Suprapubic skin (tissue), 4 donors: ENCODE measurements at regions not wholly inside any gene's neighbourhood (a gene's known extent, or its start where the extent isn't known, plus 50 kb on each side); places are given as distances from the start of the nearest gene placed in this dataset.

Experiments
- CTCF ChIP-seq, 2 donors: fragments of 200-600 bp in 1 of 2; fragments of 450-650 bp in 1 of 2; sonication (generic) in 1 of 2; IDR thresholded peaks; one replicate each; pipeline ENCODE4 v1.5.1; 2016 to 2019; ENCODE audit warnings: antibody characterized with exemption in 2 of 2, mild to moderate bottlenecking in 1 of 2, moderate library complexity in 1 of 2
- EP300 ChIP-seq: sonication (generic); formaldehyde crosslinking; IDR thresholded peaks from one replicate; pipeline ENCODE4 v1.6.1; 2017; ENCODE audit warnings: antibody characterized with exemption
- POLR2A ChIP-seq, 2 donors: fragments of 450-650 bp; IDR thresholded peaks; one replicate each; pipeline ENCODE4 v1.6.1; 2017; ENCODE audit warnings: antibody characterized with exemption in 2 of 2, mild to moderate bottlenecking in 2 of 2, moderate library complexity in 2 of 2
- POLR2AphosphoS5 ChIP-seq, 3 donors: sonication (generic); formaldehyde crosslinking; IDR thresholded peaks; one replicate each; pipeline ENCODE4 v1.6.1; 2017; ENCODE audit warnings: antibody characterized with exemption in 3 of 3

GRCh38 chr13:40070357-40070756, 414.9 kb downstream of the COG6 start:
- TF ChIP-seq POLR2A (IDR thresholded peaks at IDR 0.05) (no peak), CTCF (IDR thresholded peaks at IDR 0.05) (no peak), POLR2AphosphoS5 (IDR thresholded peaks at IDR 0.05) (no peak), EP300 (no peak)
